Right cardiac atrium (tissue), 5 donors: ENCODE measurements at regions not wholly inside any gene's neighbourhood (a gene's known extent, or its start where the extent isn't known, plus 50 kb on each side); places are given as distances from the start of the nearest gene placed in this dataset.
"Not testable (repeated sequence)": the region's sequence is repeated elsewhere in the genome, so short reads cannot be mapped to it uniquely, and the experiment has no call there.

Source experiments
- ATAC-seq, 2 donors: fragments of 200-7000 bp; cut with Tn5 transposase; one replicate each; pipeline versions ENCODE4 v1.8.0 to v1.9.1; 2020; ENCODE audit warnings: moderate library complexity in 2 of 2, mild to moderate bottlenecking in 1 of 2
- DNase-seq, 3 donors: peaks; one replicate each; pipeline ENCODE4 v3.0.0-alpha.2; 2020
- H3K27ac ChIP-seq: one replicate; pipeline ENCODE4 v1.5.1; 2013; ENCODE audit warnings: mild to moderate bottlenecking, low read length, control low read depth, moderate library complexity
- H3K27me3 ChIP-seq: one replicate; pipeline ENCODE4 v1.6.1; 2013; ENCODE audit not compliant: control insufficient read depth, insufficient read depth
- H3K4me1 ChIP-seq: one replicate; pipeline ENCODE4 v1.6.1; 2013; ENCODE audit warnings: low read length; ENCODE audit not compliant: control insufficient read depth, insufficient read depth
- H3K4me3 ChIP-seq: one replicate; pipeline ENCODE4 v1.5.1; 2013; ENCODE audit warnings: low read length, control low read depth
- H3K9me3 ChIP-seq: one replicate; pipeline ENCODE4 v1.6.1; 2013; ENCODE audit warnings: low read length; ENCODE audit not compliant: control insufficient read depth
- WGBS: extraction: QIAGEN DNeasy Blood & Tissue Kit; methylation state at CpG from one replicate; pipeline ENCODE4 v1.1.7; 2013; 5-methylcytosine and 5-hydroxymethylcytosine counted together
- intact Hi-C, 4 donors: fragments of 100-400 bp; cut with DNase I; formaldehyde crosslinking; loops; one replicate each; pipeline versions ENCODE4 v1.11.0 to v1.14.0; 2022 to 2023
- donor health status: healthy with polysubstance abuse.
- donor health status: DM: no; HTN: yes; CAD: no.
- donor health status: DM: no; HTN: no; CAD: no.
- donor health status: DM: no; HTN: yes; CAD: no; lungs with severe emphysema.
- donor health status: DM: yes; HTN: yes; CAD: no.

GRCh38 chr7:86454753-86455152 lies 189.0 kb upstream of the GRM3 start:
- H3K4me1 ChIP-seq, result no peaks in the 10 kb centered on the region
- WGBS, result 92% methylated on average over 2 of the region's 2 CpGs
- no peaks in the 10 kb centered on the region for H3K27me3 ChIP-seq
- DNase-seq (no peak), ATAC-seq (no peak)
- no peak overlapping the region for H3K27ac ChIP-seq
- H3K9me3 ChIP-seq, result no peaks in the 10 kb centered on the region
- no peak overlapping the region for H3K4me3 ChIP-seq
- intact Hi-C loops, result no loop called here

- ATAC-seq, result no peak
- intact Hi-C loops, result no loop called here
- Histone ChIP-seq H3K27ac (no peak overlapping the region), H3K9me3 (no peaks in the 10 kb centered on the region), H3K4me3 (no peak overlapping the region), H3K27me3 (no peaks in the 10 kb centered on the region), H3K4me1 (no peaks in the 10 kb centered on the region)
- DNase-seq, result no peak
- WGBS, result 94% methylated on average over 1 of the region's 1 CpG
Observed at GRCh38 chr7:86453454-86453853, 190.3 kb upstream of the GRM3 start.

GRCh38 chr7:86448856-86449255 lies 194.9 kb upstream of the GRM3 start:
- Histone ChIP-seq H3K27ac (no peak overlapping the region), H3K27me3 (no peaks in the 10 kb centered on the region), H3K9me3 (no peaks in the 10 kb centered on the region), H3K4me3 (no peak overlapping the region), H3K4me1 (no peaks in the 10 kb centered on the region)
- DNase-seq (no peak), ATAC-seq (no peak)
- 45% methylated on average over 3 of the region's 3 CpGs for WGBS
- intact Hi-C loops, result no loop called here

GRCh38 chr7:86445285-86445684 lies 198.4 kb upstream of the GRM3 start:
- DNase-seq, result no peak
- Histone ChIP-seq H3K27me3 (no peaks in the 10 kb centered on the region), H3K27ac (no peak overlapping the region), H3K4me1 (no peaks in the 10 kb centered on the region), H3K4me3 (no peak overlapping the region), H3K9me3 (no peaks in the 10 kb centered on the region)
- intact Hi-C loops, result no loop called here
- ATAC-seq, result no peak

GRCh38 chr7:86444245-86444644 lies 199.5 kb upstream of the GRM3 start:
- Histone ChIP-seq H3K4me3 (no peak overlapping the region), H3K9me3 (no peaks in the 10 kb centered on the region), H3K27ac (no peak overlapping the region), H3K27me3 (no peaks in the 10 kb centered on the region), H3K4me1 (no peaks in the 10 kb centered on the region)
- WGBS, result 88% methylated on average over 2 of the region's 2 CpGs
- intact Hi-C loops, result no loop called here
- DNase-seq (no peak), ATAC-seq (no peak)

GRCh38 chr7:86440420-86440819 lies 203.3 kb upstream of the GRM3 start:
- H3K4me1 ChIP-seq, ATAC-seq, H3K4me3 ChIP-seq, intact Hi-C loops, H3K9me3 ChIP-seq, H3K27ac ChIP-seq, H3K27me3 ChIP-seq: not testable (repeated sequence)
- peak in 1 of 3 donors; percentile 17 for DNase-seq
- 93% methylated on average over 29 of the region's 29 CpGs for WGBS

GRCh38 chr7:86437951-86438450 lies 205.7 kb upstream of the GRM3 start:
- intact Hi-C loops, result no loop called here
- ATAC-seq (no peak), DNase-seq (no peak)
- 62% methylated on average over 2 of the region's 2 CpGs for WGBS
- no peak overlapping the region for H3K27ac ChIP-seq
- H3K4me1 ChIP-seq, result no peaks in the 10 kb centered on the region
- H3K9me3 ChIP-seq, result no peaks in the 10 kb centered on the region
- no peaks in the 10 kb centered on the region for H3K27me3 ChIP-seq
- no peak overlapping the region for H3K4me3 ChIP-seq

- H3K27me3 ChIP-seq, result no peaks in the 10 kb centered on the region
- intact Hi-C loops, result no loop called here
- H3K27ac ChIP-seq, result no peak overlapping the region
- H3K4me3 ChIP-seq, result no peak overlapping the region
- H3K4me1 ChIP-seq, result no peaks in the 10 kb centered on the region
- no peaks in the 10 kb centered on the region for H3K9me3 ChIP-seq
- DNase-seq (no peak), ATAC-seq (no peak)
- WGBS, result 80% methylated on average over 4 of the region's 4 CpGs
Observed at GRCh38 chr7:86431761-86432160, 211.9 kb upstream of the GRM3 start.

- 20% methylated on average over 2 of the region's 2 CpGs for WGBS
- Histone ChIP-seq H3K27me3 (no peaks in the 10 kb centered on the region), H3K9me3 (no peaks in the 10 kb centered on the region), H3K27ac (no peak overlapping the region), H3K4me3 (no peak overlapping the region), H3K4me1 (no peaks in the 10 kb centered on the region)
- intact Hi-C loops, result no loop called here
- DNase-seq (no peak), ATAC-seq (no peak)
Observed at GRCh38 chr7:86411814-86412213, 231.9 kb upstream of the GRM3 start.

GRCh38 chr7:86407291-86407690 lies 236.4 kb upstream of the GRM3 start:
- 56% methylated on average over 7 of the region's 7 CpGs for WGBS
- DNase-seq (no peak), ATAC-seq (no peak)
- intact Hi-C loops, result no loop called here
- no peaks in the 10 kb centered on the region for H3K4me1 ChIP-seq
- H3K27me3 ChIP-seq, result no peaks in the 10 kb centered on the region
- H3K9me3 ChIP-seq, result no peaks in the 10 kb centered on the region
- H3K27ac ChIP-seq, result no peak overlapping the region
- H3K4me3 ChIP-seq, result no peak overlapping the region

GRCh38 chr7:86391813-86392212 lies 251.9 kb upstream of the GRM3 start:
- H3K27ac ChIP-seq, result no peak overlapping the region
- H3K4me3 ChIP-seq, result no peak overlapping the region
- DNase-seq (no peak), ATAC-seq (no peak)
- no peaks in the 10 kb centered on the region for H3K9me3 ChIP-seq
- no peaks in the 10 kb centered on the region for H3K4me1 ChIP-seq
- 68% methylated on average over 6 of the region's 6 CpGs for WGBS
- H3K27me3 ChIP-seq, result no peaks in the 10 kb centered on the region
- intact Hi-C loops, result no loop called here

- H3K27me3 ChIP-seq, H3K4me1 ChIP-seq, H3K4me3 ChIP-seq, DNase-seq, H3K27ac ChIP-seq, ATAC-seq, intact Hi-C loops, H3K9me3 ChIP-seq: not testable (repeated sequence)
- 91% methylated on average over 10 of the region's 10 CpGs for WGBS
Observed at GRCh38 chr7:86375602-86376001, 268.1 kb upstream of the GRM3 start.
